WTC11 (cell line): ENCODE measurements at regions not wholly inside any gene's neighbourhood (a gene's known extent, or its start where the extent isn't known, plus 50 kb on each side); places are given as distances from the start of the nearest gene placed in this dataset.

Source experiments
- ATAC-seq: fragments of 200-7000 bp; cut with Tn5 transposase; 2 replicates; pipeline ENCODE4 v1.10.0; 2021; ENCODE audit warnings: mild to moderate bottlenecking, moderate library complexity
- CTCF ChIA-PET: fragments of 300-600 bp; sonication (Branson Sonifier 250); formaldehyde crosslinking; loops from one replicate; lab custom pipeline; 2021; ENCODE audit warnings: antibody characterized with exemption; lab: Charles Lee
- POLR2A ChIA-PET: fragments of 350-600 bp; sonication (Branson Sonifier 250); formaldehyde crosslinking; loops from one replicate; lab custom pipeline; 2021; ENCODE audit warnings: antibody characterized with exemption; lab: Charles Lee
- DNase-seq: peaks from one replicate; pipeline ENCODE4 v3.0.0; 2021; ENCODE audit warnings: low spot score
- H3K27ac Mint-ChIP-seq: 2 replicates; pipeline ENCODE4 v1.8.0; 2021; ENCODE audit warnings: mixed read lengths
- H3K27me3 Mint-ChIP-seq: 2 replicates; pipeline ENCODE4 v1.8.0; 2021; ENCODE audit warnings: low read depth, mild to moderate bottlenecking, moderate library complexity, mixed read lengths
- H3K36me3 Mint-ChIP-seq: 2 replicates; pipeline ENCODE4 v1.8.0; 2021; ENCODE audit warnings: mixed read lengths
- H3K4me1 Mint-ChIP-seq: 2 replicates; pipeline ENCODE4 v1.8.0; 2022; ENCODE audit warnings: mixed read lengths
- H3K4me3 Mint-ChIP-seq: 2 replicates; pipeline ENCODE4 v1.8.0; 2021; ENCODE audit warnings: mild to moderate bottlenecking, moderate library complexity, mixed read lengths
- H3K9me3 Mint-ChIP-seq: 2 replicates; pipeline ENCODE4 v1.8.0; 2021; ENCODE audit warnings: mixed read lengths
- AFF4 ChIP-seq: sonication (generic); formaldehyde crosslinking; IDR thresholded peaks from 2 replicates; pipeline ENCODE4 v1.8.1; 2023; ENCODE audit warnings: mild to moderate bottlenecking, missing genetic modification reagents, borderline replicate concordance
- AR ChIP-seq: fragments of 250-450 bp; sonication (Bioruptor Pico); IDR thresholded peaks from 2 replicates; pipeline ENCODE4 v1.9.0; 2021; ENCODE audit warnings: mild to moderate bottlenecking
- ATF2 ChIP-seq: sonication (generic); formaldehyde crosslinking; IDR thresholded peaks from 2 replicates; pipeline ENCODE4 v1.8.1; 2022; ENCODE audit warnings: low read depth, missing genetic modification reagents, borderline replicate concordance
- ELF4 ChIP-seq: sonication (generic); formaldehyde crosslinking; IDR thresholded peaks from 2 replicates; pipeline ENCODE4 v1.8.1; 2022; ENCODE audit warnings: low read depth, mild to moderate bottlenecking, moderate library complexity, missing genetic modification reagents
- HMGA2 ChIP-seq: fragments of 250-450 bp; sonication (Bioruptor Pico); IDR thresholded peaks from 2 replicates; pipeline ENCODE4 v1.4.0; 2021; ENCODE audit warnings: mild to moderate bottlenecking, moderate library complexity
- JUN ChIP-seq: sonication (generic); formaldehyde crosslinking; IDR thresholded peaks from 2 replicates; pipeline ENCODE4 v1.8.0; 2023; ENCODE audit warnings: mild to moderate bottlenecking, missing genetic modification reagents
- MYBL2 ChIP-seq: sonication (generic); formaldehyde crosslinking; IDR thresholded peaks from 2 replicates; pipeline ENCODE4 v1.8.1; 2023; ENCODE audit warnings: mild to moderate bottlenecking, moderate library complexity, missing genetic modification reagents
- NFE2L1 ChIP-seq: sonication (generic); formaldehyde crosslinking; IDR thresholded peaks from 2 replicates; pipeline ENCODE4 v1.8.1; 2023; ENCODE audit warnings: missing genetic modification reagents
- TEAD4 ChIP-seq: sonication (generic); formaldehyde crosslinking; IDR thresholded peaks from 2 replicates; pipeline ENCODE4 v1.8.0; 2022; ENCODE audit warnings: mild to moderate bottlenecking, missing genetic modification reagents
- TP53 ChIP-seq: sonication (generic); formaldehyde crosslinking; IDR thresholded peaks from 2 replicates; pipeline ENCODE4 v1.8.1; 2023; ENCODE audit warnings: mild to moderate bottlenecking, missing genetic modification reagents
- ZMAT4 ChIP-seq: fragments of 250-450 bp; sonication (Bioruptor Pico); IDR thresholded peaks from 2 replicates; pipeline ENCODE4 v1.9.0; 2021; ENCODE audit warnings: mild to moderate bottlenecking
- ZNF416 ChIP-seq: fragments of 250-450 bp; sonication (Bioruptor Pico); IDR thresholded peaks from 2 replicates; pipeline ENCODE4 v1.9.0; 2021; ENCODE audit warnings: mild to moderate bottlenecking, inconsistent platforms
- ZNF512 ChIP-seq: sonication (generic); formaldehyde crosslinking; IDR thresholded peaks from 2 replicates; pipeline ENCODE4 v1.8.1; 2022; ENCODE audit warnings: missing genetic modification reagents, borderline replicate concordance
- ZNF532 ChIP-seq: fragments of 250-450 bp; sonication (Bioruptor Pico); IDR thresholded peaks from 2 replicates; pipeline ENCODE4 v1.9.0; 2021; ENCODE audit warnings: mild to moderate bottlenecking, borderline replicate concordance
- TF ChIP-seq, protein P1 (sequence below): sonication (generic); formaldehyde crosslinking; IDR thresholded peaks from 2 replicates; pipeline ENCODE4 v1.8.1; 2022; ENCODE audit warnings: mild to moderate bottlenecking, moderate library complexity, missing genetic modification reagents
- TF ChIP-seq, protein P2 (sequence below): sonication (generic); formaldehyde crosslinking; IDR thresholded peaks from 2 replicates; pipeline ENCODE4 v1.8.0; 2022; ENCODE audit warnings: mild to moderate bottlenecking, missing genetic modification reagents
- TF ChIP-seq, protein P3 (sequence below): sonication (generic); formaldehyde crosslinking; IDR thresholded peaks from 2 replicates; pipeline ENCODE4 v1.8.0; 2022; ENCODE audit warnings: mild to moderate bottlenecking, missing genetic modification reagents

DNA sequence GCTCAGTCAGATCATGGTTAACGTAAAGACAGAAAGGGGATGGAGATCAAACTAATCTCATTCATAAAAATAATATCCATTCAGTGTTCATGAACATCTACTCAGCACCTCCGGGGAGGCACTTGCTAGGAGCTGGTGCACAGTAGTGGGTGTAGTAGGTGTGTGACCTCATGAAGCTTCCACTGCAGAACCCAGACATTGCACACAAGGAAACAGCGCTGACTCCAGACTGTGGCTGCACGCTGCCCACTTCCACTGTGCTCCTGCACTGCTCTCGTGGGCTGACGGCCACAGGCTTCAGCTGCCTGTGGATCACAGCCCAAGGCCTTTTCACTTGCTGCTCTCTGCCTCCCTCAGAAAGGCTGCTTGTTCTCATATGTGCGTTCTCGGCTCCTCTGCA lies 214.4 kb upstream of the ZNF507 start:
- H3K27ac Mint-ChIP-seq: no peak overlapping the region
- no peaks in the 10 kb centered on the region for H3K27me3 Mint-ChIP-seq
- ChIA-PET CTCF (interaction anchor here (1.1 kb wide), 1 partner anchor 93 kb away, joined by 3 read pairs; no protein-coding TSS in a partner anchor), POLR2A (no interaction called here)
- ATAC-seq (no peak), DNase-seq (no peak)
- H3K4me1 Mint-ChIP-seq: no peaks in the 10 kb centered on the region
- H3K9me3 Mint-ChIP-seq: no peaks in the 10 kb centered on the region
- H3K4me3 Mint-ChIP-seq: no peak overlapping the region
- no peaks in the 10 kb centered on the region for H3K36me3 Mint-ChIP-seq
- TF ChIP-seq, protein P1, sequence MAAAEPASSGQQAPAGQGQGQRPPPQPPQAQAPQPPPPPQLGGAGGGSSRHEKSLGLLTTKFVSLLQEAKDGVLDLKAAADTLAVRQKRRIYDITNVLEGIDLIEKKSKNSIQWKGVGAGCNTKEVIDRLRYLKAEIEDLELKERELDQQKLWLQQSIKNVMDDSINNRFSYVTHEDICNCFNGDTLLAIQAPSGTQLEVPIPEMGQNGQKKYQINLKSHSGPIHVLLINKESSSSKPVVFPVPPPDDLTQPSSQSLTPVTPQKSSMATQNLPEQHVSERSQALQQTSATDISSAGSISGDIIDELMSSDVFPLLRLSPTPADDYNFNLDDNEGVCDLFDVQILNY (CRISPR knock-in tag): no peak
- TF ChIP-seq NFE2L1: no peak
- no peak for TF ChIP-seq JUN (CRISPR knock-in tag)
- no peak for TF ChIP-seq AR
- TF ChIP-seq ELF4 (CRISPR knock-in tag): no peak
- no peak for TF ChIP-seq MYBL2 (CRISPR knock-in tag)
- TF ChIP-seq, protein P2, sequence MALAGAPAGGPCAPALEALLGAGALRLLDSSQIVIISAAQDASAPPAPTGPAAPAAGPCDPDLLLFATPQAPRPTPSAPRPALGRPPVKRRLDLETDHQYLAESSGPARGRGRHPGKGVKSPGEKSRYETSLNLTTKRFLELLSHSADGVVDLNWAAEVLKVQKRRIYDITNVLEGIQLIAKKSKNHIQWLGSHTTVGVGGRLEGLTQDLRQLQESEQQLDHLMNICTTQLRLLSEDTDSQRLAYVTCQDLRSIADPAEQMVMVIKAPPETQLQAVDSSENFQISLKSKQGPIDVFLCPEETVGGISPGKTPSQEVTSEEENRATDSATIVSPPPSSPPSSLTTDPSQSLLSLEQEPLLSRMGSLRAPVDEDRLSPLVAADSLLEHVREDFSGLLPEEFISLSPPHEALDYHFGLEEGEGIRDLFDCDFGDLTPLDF (CRISPR knock-in tag): no peak
- TF ChIP-seq TEAD4 (CRISPR knock-in tag): no peak
- TF ChIP-seq HMGA2 (CRISPR knock-in tag): no peak
- TF ChIP-seq ATF2 (CRISPR knock-in tag): no peak
- TF ChIP-seq, protein P3, sequence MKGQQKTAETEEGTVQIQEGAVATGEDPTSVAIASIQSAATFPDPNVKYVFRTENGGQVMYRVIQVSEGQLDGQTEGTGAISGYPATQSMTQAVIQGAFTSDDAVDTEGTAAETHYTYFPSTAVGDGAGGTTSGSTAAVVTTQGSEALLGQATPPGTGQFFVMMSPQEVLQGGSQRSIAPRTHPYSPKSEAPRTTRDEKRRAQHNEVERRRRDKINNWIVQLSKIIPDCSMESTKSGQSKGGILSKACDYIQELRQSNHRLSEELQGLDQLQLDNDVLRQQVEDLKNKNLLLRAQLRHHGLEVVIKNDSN (CRISPR knock-in tag): no peak
- TF ChIP-seq TP53 (CRISPR knock-in tag): no peak
- TF ChIP-seq ZMAT4 (CRISPR knock-in tag): no peak
- no peak for TF ChIP-seq AFF4 (CRISPR knock-in tag)
- no peak for TF ChIP-seq ZNF512 (CRISPR knock-in tag)
- no peak for TF ChIP-seq ZNF416 (CRISPR knock-in tag)
- no peak for TF ChIP-seq ZNF532 (CRISPR knock-in tag)
